HFFc6 (cell line): ENCODE measurements at regions not wholly inside any gene's neighbourhood (a gene's known extent, or its start where the extent isn't known, plus 50 kb on each side); places are given as distances from the start of the nearest gene placed in this dataset.
A peak's percentile ranks its signal among the peaks of the same experiment; 100 is the strongest.

ENCODE experiments used
- DNase-seq: peaks from one replicate; pipeline ENCODE4 v3.0.0-alpha.2; 2018
- H3K27ac Mint-ChIP-seq: 2 replicates; pipeline ENCODE4 v1.8.0; 2020; ENCODE audit warnings: mild to moderate bottlenecking, mixed read lengths
- H3K27me3 Mint-ChIP-seq: 2 replicates; pipeline ENCODE4 v1.8.0; 2021; ENCODE audit warnings: mild to moderate bottlenecking, moderate library complexity, mixed read lengths; ENCODE audit not compliant: insufficient read depth
- H3K36me3 Mint-ChIP-seq: 2 replicates; pipeline ENCODE4 v1.8.0; 2021; ENCODE audit warnings: low read depth, mixed read lengths
- H3K4me1 Mint-ChIP-seq: 2 replicates; pipeline ENCODE4 v1.8.0; 2020; ENCODE audit warnings: low read depth, mixed read lengths
- H3K4me3 Mint-ChIP-seq: 2 replicates; pipeline ENCODE4 v1.8.0; 2020; ENCODE audit warnings: mild to moderate bottlenecking, moderate library complexity, mixed read lengths
- H3K9me3 Mint-ChIP-seq: 2 replicates; pipeline ENCODE4 v1.8.0; 2020; ENCODE audit warnings: mild to moderate bottlenecking, mixed read lengths
- TF ChIP-seq, protein P1 (sequence below): fragments of 200-600 bp; sonication (generic); IDR thresholded peaks from 2 replicates; pipeline ENCODE4 v1.5.0; 2021; ENCODE audit warnings: antibody characterized with exemption, mild to moderate bottlenecking

DNA sequence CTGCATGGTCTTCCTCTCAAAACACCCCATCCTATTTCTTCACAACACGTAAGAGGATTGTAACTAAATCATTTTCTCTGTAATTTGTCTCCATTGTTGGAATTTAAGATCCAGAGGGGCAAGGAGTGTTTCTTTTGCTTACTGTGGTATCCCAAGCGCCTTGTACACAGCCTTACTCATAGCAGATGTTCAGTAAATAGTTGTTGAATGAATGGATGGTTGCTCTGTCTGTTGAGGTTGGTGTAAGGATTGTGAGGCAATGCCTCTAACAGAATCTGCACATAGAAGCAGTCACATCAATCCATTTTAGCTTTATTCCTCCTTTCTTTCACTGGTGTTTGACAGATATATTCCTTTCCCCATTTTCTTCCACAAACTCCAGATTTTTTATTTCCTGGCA, 90.1 kb downstream of the ZNF365 start:
- no peaks in the 10 kb centered on the region for H3K27me3 Mint-ChIP-seq
- peaks cover 25% of the 10 kb centered on the region for H3K4me1 Mint-ChIP-seq
- TF ChIP-seq, protein P1, sequence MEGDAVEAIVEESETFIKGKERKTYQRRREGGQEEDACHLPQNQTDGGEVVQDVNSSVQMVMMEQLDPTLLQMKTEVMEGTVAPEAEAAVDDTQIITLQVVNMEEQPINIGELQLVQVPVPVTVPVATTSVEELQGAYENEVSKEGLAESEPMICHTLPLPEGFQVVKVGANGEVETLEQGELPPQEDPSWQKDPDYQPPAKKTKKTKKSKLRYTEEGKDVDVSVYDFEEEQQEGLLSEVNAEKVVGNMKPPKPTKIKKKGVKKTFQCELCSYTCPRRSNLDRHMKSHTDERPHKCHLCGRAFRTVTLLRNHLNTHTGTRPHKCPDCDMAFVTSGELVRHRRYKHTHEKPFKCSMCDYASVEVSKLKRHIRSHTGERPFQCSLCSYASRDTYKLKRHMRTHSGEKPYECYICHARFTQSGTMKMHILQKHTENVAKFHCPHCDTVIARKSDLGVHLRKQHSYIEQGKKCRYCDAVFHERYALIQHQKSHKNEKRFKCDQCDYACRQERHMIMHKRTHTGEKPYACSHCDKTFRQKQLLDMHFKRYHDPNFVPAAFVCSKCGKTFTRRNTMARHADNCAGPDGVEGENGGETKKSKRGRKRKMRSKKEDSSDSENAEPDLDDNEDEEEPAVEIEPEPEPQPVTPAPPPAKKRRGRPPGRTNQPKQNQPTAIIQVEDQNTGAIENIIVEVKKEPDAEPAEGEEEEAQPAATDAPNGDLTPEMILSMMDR: no peak
- H3K9me3 Mint-ChIP-seq: no peaks in the 10 kb centered on the region
- DNase-seq: peak; percentile 56
- H3K27ac Mint-ChIP-seq: peak overlapping the region; percentile 14; the same call in 1 of the 2 replicates
- no peaks in the 10 kb centered on the region for H3K36me3 Mint-ChIP-seq
- no peak overlapping the region for H3K4me3 Mint-ChIP-seq

DNA sequence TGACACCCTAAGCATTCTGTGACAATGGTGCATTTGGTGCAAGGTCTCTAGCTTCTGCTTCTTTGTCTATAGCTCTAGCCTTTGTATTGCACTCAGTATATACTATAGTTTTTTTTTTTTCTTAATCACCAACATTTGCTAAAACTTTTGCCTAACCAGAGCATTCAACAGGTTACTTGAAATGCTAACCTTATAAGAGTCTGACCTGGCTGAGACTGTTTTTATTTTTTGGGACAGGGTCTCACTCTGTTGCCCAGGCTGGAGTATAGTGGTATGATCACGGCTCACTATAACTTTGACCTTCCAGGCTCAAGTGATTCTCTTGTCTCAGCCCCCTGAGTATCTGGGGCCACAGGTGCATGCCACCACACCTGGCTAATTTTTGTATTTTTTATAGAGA, 92.4 kb downstream of the ZNF365 start:
- Mint-ChIP-seq H3K27me3 (no peaks in the 10 kb centered on the region), H3K27ac (no peak overlapping the region), H3K4me3 (no peak overlapping the region), H3K9me3 (no peaks in the 10 kb centered on the region), H3K36me3 (no peaks in the 10 kb centered on the region), H3K4me1 (peaks cover 24% of the 10 kb centered on the region)
- TF ChIP-seq, protein P1: no peak
- no peak for DNase-seq

DNA sequence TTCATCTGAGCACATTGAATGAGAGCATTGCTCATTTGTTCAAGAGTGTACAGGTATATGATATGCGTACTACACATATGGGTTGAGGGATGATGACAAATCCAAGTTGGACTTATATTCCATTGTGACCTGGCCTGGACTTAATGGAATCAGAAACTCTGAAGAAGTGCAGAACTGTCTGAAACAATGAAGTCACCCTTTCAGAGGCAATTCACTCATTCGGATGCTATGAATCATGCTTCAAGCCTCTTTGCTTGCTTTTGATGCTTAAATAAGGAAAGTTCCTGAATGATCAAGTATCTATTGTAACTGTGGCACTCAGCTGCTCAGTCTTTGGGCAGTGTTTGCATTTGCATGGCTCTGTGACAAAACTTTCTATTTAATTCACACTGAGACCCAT, 93.4 kb downstream of the ZNF365 start:
- no peak overlapping the region for H3K4me3 Mint-ChIP-seq
- peaks cover 32% of the 10 kb centered on the region for H3K4me1 Mint-ChIP-seq
- no peaks in the 10 kb centered on the region for H3K27me3 Mint-ChIP-seq
- H3K27ac Mint-ChIP-seq: no peak overlapping the region
- TF ChIP-seq, protein P1: no peak
- H3K36me3 Mint-ChIP-seq: no peaks in the 10 kb centered on the region
- peak; percentile 19 for DNase-seq
- no peaks in the 10 kb centered on the region for H3K9me3 Mint-ChIP-seq

DNA sequence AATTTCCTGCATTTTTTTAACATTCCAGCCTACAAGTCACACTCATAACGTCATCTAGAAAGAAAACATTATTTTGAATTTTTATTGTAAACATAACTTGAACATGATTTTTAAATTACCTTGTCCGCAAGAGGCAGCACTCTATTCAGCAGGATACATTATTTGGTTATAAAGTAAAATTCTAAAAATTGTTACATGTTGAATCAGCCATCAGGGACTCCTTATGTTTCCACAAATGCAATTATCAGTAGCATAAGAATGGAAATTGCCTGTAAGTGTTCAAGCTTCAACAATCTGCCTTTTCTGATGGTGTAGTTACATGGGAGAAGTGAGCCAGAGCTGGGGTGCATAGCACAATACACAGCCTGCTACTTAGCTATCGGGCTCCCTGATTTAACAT, 97.5 kb downstream of the ZNF365 start:
- no peak for DNase-seq
- TF ChIP-seq, protein P1: no peak
- Mint-ChIP-seq H3K9me3 (no peaks in the 10 kb centered on the region), H3K36me3 (no peaks in the 10 kb centered on the region), H3K27me3 (no peaks in the 10 kb centered on the region), H3K4me1 (peaks cover 40% of the 10 kb centered on the region), H3K4me3 (no peak overlapping the region), H3K27ac (peak overlapping the region; percentile 49; the same call in 1 of the 2 replicates)

DNA sequence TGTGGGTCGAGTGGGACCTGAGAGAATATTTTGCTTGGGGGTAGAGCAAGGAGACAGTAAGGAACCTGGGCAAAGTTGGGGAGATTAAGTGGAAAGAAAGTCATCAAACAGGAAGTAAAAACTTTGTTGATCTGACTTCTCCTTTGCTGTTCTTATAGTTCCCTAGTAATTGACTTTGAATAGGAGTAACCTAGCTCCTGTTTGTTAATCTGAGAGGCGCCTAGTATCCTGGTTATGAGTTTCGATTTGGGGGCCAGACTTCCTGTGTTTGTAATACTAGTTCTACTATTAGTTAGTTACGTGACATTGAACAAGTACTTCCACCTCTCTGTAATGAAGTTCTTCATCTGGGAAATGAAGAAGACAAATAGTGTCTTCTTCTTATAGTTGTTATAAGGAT, 99.1 kb downstream of the ZNF365 start:
- Mint-ChIP-seq H3K4me1 (peaks cover 33% of the 10 kb centered on the region), H3K4me3 (no peak overlapping the region), H3K36me3 (no peaks in the 10 kb centered on the region), H3K27me3 (no peaks in the 10 kb centered on the region), H3K9me3 (no peaks in the 10 kb centered on the region), H3K27ac (no peak overlapping the region)
- no peak for DNase-seq
- TF ChIP-seq, protein P1: no peak

DNA sequence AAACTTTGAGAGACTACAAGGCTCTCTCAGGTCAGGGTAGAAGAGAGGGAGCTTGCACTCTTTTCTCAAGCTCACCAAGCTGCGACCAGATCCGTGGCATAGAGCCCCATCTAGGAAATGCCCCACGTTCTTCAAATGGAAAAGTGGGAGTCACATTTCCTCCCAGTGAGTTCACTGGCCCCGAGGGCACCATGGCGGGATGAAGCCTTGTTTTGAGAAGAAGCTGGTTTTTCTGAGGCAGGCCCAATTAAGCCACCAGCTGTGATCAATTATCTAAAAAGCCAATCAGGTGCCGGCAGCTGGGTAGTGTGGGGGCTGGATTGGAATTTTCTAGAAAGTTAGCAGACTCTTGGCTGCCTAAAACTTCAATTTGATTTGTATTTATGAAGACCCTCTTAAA, 101.4 kb downstream of the ZNF365 start:
- peak; percentile 46 for DNase-seq
- Mint-ChIP-seq H3K4me3 (no peak overlapping the region; the same call in 1 of the 2 replicates), H3K27me3 (no peaks in the 10 kb centered on the region; the same call in 1 of the 2 replicates), H3K27ac (peak overlapping the region; percentile 29; the same call in 1 of the 2 replicates), H3K9me3 (no peaks in the 10 kb centered on the region), H3K4me1 (peaks cover 40% of the 10 kb centered on the region), H3K36me3 (no peaks in the 10 kb centered on the region)
- TF ChIP-seq, protein P1: no peak
